ENCODE measurements at regions not wholly inside any gene's neighbourhood (a gene's known extent, or its start where the extent isn't known, plus 50 kb on each side); places are given as distances from the start of the nearest gene placed in this dataset.
"Not testable (repeated sequence)": the region's sequence is repeated elsewhere in the genome, so short reads cannot be mapped to it uniquely, and the experiment has no call there.

DNA sequence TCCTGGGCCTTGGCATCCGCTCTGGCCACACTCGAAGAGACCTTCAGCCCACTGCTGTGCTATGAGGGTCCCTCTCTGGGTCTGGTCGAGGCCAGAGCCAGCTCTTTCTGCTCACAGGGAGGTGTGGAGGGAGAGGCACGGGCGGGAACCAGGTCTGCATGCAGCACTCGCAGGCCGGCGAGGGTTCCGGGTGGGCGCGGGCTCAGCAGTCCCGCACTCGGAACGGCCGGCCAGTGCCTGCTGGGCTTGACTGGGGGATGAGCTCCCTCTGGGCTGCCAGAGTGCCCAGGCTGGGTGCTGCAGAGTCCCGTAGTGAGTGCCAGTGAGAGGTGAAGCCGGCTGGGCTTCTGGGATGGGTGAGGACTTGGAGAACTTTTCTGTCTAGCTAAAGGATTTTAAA lies 882.7 kb downstream of the XPNPEP1 start:
- no peak for DNase-seq

DNA sequence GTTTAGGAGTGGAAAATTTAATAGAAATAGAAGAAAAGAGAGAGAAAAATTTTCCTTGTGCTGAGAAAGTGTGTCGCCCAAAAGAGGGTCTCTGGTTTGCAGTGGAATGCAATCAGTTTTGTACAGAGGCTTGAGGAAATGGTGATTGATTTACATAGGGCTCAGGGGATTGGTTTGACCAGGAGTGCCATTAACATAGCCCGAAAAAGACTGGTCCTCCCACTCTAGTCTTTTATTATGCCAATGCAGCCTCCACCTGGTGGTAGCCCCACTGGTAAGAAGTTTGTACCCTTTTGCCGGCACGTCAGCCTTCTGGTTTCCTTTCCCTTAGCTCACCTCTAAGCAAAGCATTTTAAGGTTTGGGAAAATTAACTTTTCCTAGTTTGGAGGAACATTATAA lies 885.3 kb downstream of the XPNPEP1 start:
- DNase-seq: no peak

DNA sequence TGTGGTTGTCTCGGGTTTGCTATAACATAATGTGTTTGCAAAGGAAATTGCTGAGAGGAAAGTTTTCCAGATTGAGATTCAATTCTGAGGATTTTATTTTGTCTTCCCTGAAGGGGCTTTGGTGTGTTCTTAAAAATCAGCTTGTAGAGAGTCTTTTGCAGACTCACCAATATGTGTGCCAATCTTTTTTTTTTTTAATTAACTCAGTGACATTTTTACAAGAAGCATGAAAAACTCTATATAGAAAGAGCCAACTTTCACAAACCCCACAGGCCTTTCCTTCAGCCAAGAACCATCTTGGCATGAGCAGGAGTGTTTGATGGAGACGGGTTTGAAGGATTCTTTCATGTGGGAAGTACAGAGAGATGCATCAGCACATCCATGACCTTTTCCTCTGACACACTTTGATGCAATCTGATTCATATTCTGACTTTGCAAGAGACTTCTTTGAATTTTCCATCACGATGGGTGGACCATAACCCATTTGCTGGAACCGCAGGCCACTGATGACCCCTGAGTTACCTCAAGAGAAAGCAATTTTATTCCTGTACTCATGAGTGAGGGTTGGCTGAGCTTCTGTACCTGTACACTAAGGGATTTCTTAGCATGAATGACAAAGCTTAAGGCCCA lies 892.6 kb downstream of the XPNPEP1 start:
- no peak for DNase-seq

DNA sequence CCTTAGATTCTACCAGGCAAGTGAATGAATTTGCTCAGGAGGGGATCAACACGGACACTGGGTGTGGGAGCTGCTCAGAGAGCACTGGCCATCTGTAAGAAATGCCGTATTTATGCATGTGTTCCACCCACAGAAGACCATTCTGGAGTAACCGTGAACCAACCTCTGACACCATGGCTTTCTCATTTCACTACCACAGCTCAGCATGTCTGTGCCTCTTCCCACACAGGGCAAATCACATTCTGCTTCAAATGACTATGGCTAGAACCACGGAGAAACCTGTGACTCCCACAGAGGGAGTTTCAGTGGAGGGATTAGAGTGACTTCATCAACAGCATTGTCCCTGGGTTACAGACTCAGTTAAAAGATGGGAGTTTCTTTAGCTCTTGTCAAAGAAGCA lies 893.4 kb downstream of the XPNPEP1 start:
- no peak for DNase-seq

DNA sequence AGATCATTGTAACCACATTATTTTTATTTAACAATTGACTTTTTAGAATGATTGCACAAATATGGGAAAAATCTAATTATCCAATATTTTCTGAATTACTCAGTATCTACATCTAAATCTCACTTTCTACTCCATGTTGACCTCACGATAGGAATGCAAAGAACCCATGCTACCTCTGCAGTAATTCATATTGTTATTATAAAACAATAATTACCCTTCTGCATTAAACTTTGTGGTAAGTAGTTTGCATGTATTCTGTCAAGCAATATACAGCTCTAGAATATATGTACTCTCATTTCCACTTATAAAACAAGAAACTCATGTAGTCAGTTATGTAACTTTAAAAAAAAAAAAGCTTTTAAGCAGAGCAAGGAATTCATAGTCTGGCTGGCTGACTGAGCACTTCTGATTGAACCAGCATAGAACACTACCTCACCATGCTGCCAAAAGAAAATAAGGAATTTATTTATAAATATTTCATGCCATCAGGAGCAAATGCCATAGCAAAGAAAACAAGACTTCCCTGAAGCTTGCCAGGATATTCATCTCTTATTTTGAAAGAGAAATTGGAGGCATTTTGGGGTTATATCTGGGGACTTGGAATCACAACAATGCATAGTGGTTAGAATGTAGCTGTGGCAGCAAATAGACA lies 895.7 kb downstream of the XPNPEP1 start:
- no peak for DNase-seq

DNA sequence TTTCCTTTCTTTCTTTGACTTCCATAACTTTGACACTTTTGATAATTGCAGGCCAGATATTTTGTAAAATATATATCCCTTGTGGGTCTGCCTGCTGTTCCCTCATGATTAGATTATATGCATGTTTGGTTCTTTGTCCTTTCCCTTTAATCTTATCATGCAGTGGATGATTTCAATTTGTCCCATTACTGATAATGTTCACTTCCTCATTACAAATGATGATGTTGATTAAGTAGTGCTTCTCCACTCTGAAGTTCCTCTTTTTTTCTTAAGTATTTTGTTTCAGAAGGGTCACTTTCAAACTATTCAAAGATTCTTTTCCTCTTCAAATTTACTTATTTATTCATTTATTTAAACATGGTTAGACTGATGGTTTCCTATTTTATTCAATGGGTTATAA lies 898.1 kb downstream of the XPNPEP1 start:
- DNase-seq: no peak

DNA sequence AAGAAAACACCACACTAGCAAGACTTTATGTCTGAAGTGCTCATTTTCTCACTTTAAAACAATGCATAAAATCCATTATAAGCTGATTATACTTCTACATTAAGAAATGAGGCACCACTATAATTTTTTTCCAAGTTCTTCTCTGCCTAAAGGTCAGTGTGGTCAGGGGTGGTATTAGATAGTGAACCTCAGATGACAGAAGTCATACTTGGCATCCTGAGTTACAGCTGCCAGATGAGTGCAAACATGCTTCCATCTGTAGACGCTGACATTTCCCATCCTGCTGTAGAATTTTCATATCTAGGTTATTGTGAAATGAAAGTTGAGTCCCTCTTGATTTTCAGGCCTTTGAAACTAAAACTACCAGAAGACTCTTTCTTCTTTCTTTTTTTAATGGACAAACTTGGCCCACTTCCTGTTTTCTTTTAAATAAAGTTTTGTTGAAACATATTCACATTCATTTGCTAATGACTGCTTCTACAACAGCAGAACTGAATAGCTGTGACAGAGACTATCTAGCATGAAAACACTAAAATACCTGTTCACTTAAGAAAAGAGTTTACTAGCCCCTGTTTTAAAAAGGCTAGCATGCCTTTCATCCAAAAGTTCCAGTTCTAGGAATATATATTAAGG lies 900.8 kb downstream of the XPNPEP1 start:
- no peak for DNase-seq

DNA sequence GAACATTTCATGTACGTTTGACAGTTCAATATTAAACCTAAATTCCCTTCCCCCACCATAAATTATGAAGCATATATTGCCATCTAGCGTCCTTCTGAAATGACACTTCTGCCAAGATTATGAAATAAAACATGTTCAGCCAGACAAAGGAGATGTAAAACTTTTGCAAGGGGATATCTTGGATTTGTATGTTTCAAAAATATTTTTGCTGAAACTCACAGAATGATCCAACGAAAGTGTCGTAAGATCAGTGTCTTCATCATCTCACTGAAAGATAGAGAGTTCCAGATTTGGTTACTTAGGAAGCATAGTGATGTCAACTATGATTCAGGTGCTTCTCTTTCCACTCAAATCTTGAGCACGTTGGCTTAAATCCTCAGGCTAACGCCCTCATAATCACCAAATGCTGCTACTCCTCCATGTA lies 904.3 kb downstream of the XPNPEP1 start:
- no peak for DNase-seq

DNA sequence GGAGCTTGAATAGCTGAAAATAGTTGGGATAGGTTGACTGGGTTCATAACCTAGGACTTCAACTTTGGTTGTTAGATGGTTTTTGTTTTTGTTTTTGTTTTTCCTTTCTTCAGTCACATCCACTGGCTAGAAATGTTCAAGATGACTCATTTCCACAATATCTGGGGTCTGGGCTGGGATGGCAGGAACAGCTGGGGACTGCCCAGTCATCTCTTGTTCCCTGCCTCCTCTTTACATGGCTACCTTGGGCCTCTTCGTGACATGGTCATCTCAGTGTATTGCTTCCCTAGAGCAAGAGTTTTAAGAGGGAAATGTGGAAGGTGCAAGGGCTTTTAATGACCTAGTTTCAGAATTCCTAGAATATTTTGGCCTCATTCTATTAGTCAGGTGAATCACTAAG lies 915.8 kb downstream of the XPNPEP1 start:
- DNase-seq: no peak

DNA sequence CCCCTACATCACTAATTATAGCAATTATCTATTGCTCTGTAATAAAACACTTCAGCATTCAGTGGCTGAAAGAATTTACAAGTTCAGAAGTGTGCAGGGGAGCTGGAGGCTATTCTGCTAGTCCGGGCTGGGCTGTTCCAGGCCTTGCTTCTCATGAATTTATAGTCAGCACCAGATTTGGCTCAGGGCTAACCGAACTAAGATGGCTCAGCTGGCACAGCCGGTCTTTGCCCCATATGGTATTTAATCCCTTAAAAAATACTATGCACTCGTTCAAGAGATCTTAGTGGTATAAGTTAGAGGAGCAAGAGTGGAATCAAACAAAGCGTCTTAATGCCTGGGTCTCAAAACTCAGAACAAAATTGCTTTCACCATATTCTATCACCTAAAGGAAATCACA lies 932.9 kb downstream of the XPNPEP1 start:
- DNase-seq: no peak

DNA sequence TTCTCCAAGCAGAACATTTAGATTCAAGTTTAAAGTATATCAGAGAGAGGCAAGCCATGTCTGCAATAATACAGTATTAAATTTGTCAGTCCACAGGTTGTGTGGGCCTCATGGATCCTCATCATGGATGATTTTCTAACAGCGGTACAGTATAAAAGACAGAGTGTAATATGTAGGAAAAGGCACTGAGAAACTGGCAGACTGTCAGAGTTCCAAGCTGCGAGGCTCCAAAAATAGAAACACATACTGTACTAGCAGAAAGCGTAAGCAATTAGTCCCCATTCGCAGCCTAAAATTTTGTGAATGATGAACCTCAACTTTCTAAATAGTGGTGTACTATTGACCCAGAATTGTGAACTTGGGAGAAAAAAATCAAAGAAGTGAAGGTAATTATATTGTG lies 933.3 kb downstream of the XPNPEP1 start:
- no peak for DNase-seq

DNA sequence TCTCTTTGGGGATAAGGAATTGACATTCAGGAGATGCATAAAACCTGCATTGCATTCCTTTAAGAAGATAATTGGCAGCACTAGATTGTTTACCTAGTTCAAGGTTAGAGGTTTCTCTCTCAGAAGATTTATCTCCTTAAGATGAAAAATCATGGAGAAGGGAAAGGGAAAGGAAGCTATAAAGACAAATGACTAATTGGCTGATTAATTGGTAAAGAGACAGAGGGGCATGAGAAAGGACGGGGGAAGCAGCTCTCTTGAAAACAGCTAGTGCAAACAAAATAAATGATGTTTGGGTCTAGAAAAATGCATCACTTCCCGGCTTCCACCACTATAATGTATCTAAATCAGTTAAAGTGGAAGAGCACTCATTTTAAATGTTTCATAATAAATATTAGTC lies 941.2 kb downstream of the XPNPEP1 start:
- DNase-seq: no peak

DNA sequence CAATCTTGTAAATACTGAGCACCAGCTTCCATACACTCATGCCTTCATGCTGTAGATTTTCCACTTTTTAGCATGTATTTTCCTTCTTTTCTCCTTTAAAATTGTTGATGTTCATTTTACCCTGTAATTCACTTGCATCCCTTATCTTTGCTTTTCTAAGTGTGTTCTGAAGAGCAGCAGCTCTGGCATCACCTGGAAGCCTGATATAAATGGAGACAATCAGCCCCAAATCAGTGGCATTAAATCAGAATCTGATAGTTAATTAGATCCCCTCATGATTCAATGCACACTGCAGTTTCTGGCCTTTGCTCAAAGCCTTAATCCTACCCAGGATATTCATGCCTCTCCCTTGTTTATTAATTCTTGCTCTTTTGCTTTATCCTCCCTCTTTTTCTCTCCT lies 942.4 kb downstream of the XPNPEP1 start:
- no peak for DNase-seq

DNA sequence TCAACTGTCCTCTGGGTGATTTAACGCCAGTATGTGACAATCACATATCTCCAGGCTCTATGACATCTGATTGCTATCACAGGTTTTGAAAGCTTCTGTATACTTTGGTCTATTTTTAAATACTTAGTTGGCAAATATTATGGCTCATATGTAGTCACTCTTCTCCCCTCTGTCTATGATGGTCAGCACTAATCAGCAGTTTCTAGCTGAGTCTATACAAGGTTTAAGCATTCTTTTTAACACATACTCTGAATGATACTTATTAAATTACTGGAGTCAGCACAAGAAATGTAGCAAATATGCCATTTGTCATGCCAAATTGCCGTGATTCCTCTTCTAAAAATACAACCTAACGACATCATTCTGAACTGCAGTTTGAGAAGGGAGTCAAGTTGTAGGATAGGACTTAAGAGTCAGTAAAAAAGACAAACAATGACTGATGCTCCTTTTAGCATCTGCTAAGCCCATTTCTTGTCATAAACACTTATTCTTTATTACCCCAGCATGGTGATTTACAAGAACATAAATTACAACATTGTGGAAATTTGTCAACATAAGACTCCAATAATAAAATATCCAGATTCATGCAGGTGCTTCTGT lies 947.8 kb downstream of the XPNPEP1 start:
- no peak for DNase-seq

DNA sequence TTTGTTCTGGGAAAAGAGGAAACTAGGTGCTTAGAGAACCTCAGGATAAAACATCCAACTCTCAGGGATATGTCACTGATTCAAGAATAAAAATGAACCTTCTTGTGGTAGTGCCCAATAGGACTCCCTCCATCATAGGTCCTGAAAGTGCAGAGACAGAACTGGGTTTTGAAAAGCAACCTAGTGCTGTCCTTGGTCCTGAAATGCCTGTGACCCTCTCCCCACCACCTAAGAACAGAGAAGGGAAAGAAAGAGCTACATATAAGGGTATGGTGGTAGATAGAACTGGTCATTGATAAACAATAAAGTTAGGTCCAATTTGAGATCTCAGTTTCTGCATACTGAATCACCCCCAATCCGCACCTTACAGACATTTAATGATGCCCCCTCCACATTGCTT lies 953.3 kb downstream of the XPNPEP1 start:
- DNase-seq: no peak

DNA sequence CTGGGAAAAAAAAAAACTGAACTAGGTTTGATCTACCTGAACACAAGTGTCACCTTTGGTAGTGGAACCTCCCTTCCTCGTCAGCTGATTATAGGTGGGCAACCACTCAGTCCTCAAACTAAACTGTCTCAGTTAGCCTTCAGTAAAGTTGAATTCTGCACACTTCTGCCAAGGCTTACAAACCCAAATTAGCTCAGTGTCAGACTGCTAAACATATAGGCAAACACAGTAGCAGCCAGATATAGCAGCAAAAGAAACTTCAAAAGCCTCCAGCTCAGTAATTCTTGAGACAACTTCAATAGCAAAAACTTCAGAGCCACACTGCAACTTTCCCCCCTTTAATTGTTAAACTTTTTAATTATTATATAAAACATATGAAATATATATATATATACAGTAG lies 956.9 kb downstream of the XPNPEP1 start:
- no peak for DNase-seq

DNA sequence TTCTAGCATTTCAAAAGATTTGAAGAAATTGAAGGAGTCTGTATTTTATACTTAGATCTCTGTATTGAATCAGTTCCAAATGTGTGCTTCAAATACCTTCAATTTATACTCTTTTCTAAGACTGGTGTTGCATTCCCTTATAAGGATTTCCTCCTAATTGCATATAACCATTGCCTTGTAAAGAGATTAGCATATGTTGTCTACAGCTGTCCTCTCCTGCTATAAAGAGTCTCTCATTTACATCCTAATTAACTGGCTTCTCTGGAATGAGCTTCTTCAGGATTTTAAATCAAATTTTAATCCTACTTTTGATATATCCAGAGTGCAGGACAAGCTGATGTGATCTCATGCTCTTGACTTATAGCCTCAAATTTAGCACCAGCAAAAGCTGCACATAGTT lies 957.3 kb downstream of the XPNPEP1 start:
- DNase-seq: no peak

DNA sequence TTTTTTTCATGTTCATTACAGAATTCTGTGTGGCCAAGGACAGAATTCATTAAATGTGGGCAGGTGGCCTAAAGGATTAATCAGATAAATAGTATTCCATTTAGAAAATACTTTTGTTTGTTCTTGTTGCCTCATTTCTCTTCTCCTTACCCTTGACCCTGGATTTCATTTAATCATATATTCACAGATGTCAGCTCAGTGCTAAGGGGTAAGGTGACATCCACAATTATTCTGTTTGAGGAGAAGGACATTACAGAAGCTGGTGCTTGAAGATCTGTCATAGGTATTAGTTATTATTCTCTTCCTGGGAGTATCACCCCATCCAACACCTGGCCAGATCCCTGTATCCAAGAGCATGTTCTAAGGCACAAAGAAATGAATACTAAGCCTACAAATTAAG lies 961.1 kb downstream of the XPNPEP1 start:
- no peak for DNase-seq

DNA sequence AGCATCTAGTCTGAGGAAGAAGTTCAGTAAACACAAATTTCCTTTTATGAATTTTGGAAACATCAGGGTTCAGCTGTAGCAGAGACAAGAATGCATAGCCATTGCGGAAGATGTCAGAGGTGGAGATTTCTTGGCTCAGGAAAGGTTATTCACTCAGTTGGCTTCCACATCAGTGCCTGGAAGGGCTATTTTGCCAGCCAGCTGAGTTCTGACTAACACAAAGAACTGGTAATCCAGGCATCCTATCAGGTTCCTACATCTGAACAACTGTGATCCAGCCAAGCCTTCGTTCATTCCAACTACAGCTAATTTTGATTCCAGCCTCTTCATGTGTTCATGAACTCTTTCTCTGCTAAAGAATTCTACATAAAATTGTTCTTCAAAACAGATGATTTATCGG lies 965.6 kb downstream of the XPNPEP1 start:
- no peak for DNase-seq

DNA sequence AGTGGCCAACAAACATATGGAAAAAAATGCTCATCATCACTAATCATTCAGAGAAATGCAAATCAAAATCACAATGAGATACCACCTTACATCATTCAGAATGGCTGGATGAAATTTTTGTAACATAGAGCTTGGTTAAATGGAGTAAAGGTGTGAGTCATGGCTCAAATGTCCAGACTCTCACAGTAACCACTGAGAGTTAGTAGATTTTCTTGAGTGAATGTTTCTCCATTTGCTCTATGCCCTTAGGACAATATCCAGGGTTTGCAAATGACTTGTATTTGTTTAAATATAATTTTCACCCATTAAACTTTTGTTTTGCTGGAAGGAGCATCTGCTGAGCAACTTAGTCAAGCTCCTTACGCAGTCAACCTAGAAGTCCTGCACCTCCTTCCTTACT lies 967.2 kb downstream of the XPNPEP1 start:
- no peak for DNase-seq

DNA sequence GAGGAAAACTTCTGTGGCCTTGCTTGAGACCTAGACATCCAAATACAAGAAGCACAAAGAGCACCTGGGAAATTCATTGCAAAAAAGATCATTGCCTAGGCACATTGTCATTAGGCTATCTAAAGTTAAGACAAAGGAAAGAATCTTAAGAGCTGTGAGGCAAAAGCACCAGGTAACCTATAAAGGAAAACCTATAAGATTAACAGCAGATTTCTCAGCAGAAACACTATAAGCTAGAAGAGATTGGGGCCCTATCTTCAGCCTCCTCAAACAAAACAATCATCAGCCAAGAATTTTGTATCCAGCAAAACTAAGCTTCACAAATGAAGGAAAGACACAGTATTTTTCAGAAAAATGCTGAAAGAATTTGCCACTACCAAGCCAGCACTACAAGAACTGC lies 1003.3 kb downstream of the XPNPEP1 start:
- not testable (repeated sequence) for DNase-seq

DNA sequence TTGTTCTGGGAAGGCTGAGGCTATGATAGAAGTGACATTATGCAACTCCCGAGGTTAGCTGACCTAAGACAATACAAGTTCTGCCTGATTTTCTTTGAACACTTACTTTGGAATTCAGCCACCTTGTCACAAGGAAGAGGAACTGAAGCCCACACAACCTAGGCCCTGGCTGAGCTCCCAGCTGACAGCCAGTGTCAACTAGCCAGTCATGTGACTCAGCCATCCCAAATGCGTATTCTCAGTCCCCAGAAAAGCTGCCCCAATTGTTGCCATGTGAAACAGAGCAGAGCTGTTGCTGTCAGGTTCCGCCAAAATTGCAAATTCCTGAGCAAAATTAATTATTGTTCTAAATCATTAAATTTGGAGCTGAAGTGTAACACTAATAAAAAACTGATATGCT lies 1010.0 kb downstream of the XPNPEP1 start:
- DNase-seq: no peak

DNA sequence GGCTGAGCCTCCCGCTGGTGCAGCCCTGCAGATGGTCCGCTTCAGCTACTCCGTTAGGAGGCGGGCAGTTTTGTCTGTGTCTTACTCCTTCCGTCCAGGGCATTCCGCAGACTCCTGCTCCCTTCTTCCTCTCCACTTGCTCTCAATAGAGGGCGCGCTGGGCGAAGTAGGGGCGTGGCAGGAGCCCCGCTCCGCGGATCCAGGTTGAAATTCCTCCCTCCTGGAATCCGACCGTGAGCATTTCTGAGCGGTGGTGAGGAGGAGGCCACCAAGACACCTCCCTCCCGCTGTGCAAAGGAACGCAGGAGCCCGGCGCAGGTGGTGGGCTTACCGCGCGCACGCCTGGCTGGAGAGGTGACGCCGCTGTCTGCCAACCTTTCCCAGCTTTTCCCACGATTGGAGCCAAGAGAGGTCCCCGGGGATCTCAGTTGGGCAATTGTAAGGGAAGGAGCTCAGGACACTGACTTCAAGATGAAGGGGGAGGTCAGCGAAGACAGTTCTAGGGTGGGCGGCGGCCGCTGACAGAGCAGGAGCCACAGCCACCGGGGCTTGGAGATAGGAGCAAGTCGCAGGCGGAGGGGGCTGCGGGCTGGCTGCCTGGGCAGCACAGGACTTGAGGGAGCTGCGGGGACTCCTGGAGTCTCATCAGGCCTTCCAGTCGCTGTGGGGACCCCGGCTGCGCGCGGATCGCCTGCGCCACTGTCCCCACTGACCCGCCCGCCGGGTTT lies 1011.3 kb downstream of the XPNPEP1 start:
- no peak for DNase-seq

DNA sequence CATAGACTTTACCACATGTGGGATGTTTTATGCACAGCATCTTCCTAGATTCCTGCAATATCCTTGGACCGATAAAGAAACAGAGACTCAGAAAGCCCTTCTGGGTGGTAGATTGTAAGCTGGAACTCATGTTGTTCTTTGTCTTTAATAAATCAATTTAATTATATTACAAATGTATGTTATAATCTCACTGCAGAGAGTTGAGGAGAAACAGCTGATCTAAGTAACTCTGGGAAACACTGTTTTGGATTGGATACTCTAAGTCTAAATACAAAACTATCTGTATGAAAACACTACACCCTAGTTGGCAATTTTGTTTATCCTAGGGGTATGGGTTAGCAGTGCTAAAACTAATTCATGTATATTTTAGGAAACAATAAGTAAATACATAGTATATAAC lies 1015.2 kb downstream of the XPNPEP1 start:
- no peak for DNase-seq

Measured in stimulated activated CD4-positive, alpha-beta T cell treated with anti-CD3 and anti-CD28 coated beads, Interleukin-4, amount 100 ng/mL, for 24 hours (primary cell).